ENCODE measurements at regions not wholly inside any gene's neighbourhood (a gene's known extent, or its start where the extent isn't known, plus 50 kb on each side); places are given as distances from the start of the nearest gene placed in this dataset.

GRCh38 chr17:14553847-14554246 lies 253.0 kb downstream of the HS3ST3B1 start:
- Histone ChIP-seq H3K9me3 (ENCODE audit: low read length) (no peaks in the 10 kb centered on the region), H3K27ac (ENCODE audit: low read length) (no peak overlapping the region), H3K27me3 (ENCODE audit: insufficient read depth, low read depth, low read length) (no peaks in the 10 kb centered on the region), H2AFZ (ENCODE audit: low read depth, low read length) (no peak overlapping the region), H4K20me1 (ENCODE audit: insufficient read depth) (no peaks in the 10 kb centered on the region), H3F3A (ENCODE audit: insufficient read depth, low read length, poor library complexity, severe bottlenecking) (no peaks in the 10 kb centered on the region), H3K36me3 (ENCODE audit: insufficient read depth, low read length) (no peaks in the 10 kb centered on the region), H3K4me3 (ENCODE audit: low read length) (no peak overlapping the region), H3K9me2 (ENCODE audit: insufficient read depth, low read length) (no peaks in the 10 kb centered on the region), H3K79me2 (replicated peaks; ENCODE audit: insufficient read depth, low read length) (no peaks in the 10 kb centered on the region), H3K9ac (ENCODE audit: low read length) (no peak overlapping the region), H3K4me2 (ENCODE audit: low read length) (no peak overlapping the region)
- TF ChIP-seq RAD21 (conservative IDR thresholded peaks at IDR 0.05) = no peak
- no peak for TF ChIP-seq SMC3 (conservative IDR thresholded peaks at IDR 0.05; ENCODE audit: poor library complexity)
- TF ChIP-seq EZH2 (IDR thresholded peaks at IDR 0.05; ENCODE audit: borderline replicate concordance, insufficient read depth, low read length, poor library complexity, severe bottlenecking) = no peak
- TF ChIP-seq TAF1 (IDR thresholded peaks at IDR 0.05; ENCODE audit: low read depth) = no peak
- TF ChIP-seq POLR2AphosphoS5 (IDR thresholded peaks at IDR 0.05) = no peak
- no peak for TF ChIP-seq CTCF (IDR thresholded peaks at IDR 0.05; ENCODE audit: poor library complexity, severe bottlenecking)
- no peak for TF ChIP-seq MXI1 (conservative IDR thresholded peaks at IDR 0.05; ENCODE audit: poor library complexity, severe bottlenecking)
- no peak for TF ChIP-seq EP300 (conservative IDR thresholded peaks at IDR 0.05; ENCODE audit: poor library complexity, severe bottlenecking)
- no peak for TF ChIP-seq REST (IDR thresholded peaks at IDR 0.05; ENCODE audit: borderline replicate concordance)

- no peak overlapping the region for H3K4me3 ChIP-seq (ENCODE audit: low read length)
- no peak overlapping the region for H2AFZ ChIP-seq (ENCODE audit: low read depth, low read length)
- no peak overlapping the region for H3K27ac ChIP-seq (ENCODE audit: low read length)
- TF ChIP-seq REST (IDR thresholded peaks at IDR 0.05; ENCODE audit: borderline replicate concordance) (no peak), MXI1 (conservative IDR thresholded peaks at IDR 0.05; ENCODE audit: poor library complexity, severe bottlenecking) (no peak), POLR2AphosphoS5 (IDR thresholded peaks at IDR 0.05) (no peak), TAF1 (IDR thresholded peaks at IDR 0.05; ENCODE audit: low read depth) (no peak), EP300 (conservative IDR thresholded peaks at IDR 0.05; ENCODE audit: poor library complexity, severe bottlenecking) (no peak), SMC3 (conservative IDR thresholded peaks at IDR 0.05; ENCODE audit: poor library complexity) (no peak), RAD21 (conservative IDR thresholded peaks at IDR 0.05) (no peak), CTCF (IDR thresholded peaks at IDR 0.05; ENCODE audit: poor library complexity, severe bottlenecking) (no peak), EZH2 (IDR thresholded peaks at IDR 0.05; ENCODE audit: borderline replicate concordance, insufficient read depth, low read length, poor library complexity, severe bottlenecking) (no peak)
- H3K36me3 ChIP-seq (ENCODE audit: insufficient read depth, low read length) = no peaks in the 10 kb centered on the region
- H3K27me3 ChIP-seq (ENCODE audit: insufficient read depth, low read depth, low read length) = no peaks in the 10 kb centered on the region
- H4K20me1 ChIP-seq (ENCODE audit: insufficient read depth) = no peaks in the 10 kb centered on the region
- H3K4me2 ChIP-seq (ENCODE audit: low read length) = no peak overlapping the region
- H3K9ac ChIP-seq (ENCODE audit: low read length) = no peak overlapping the region
- no peaks in the 10 kb centered on the region for H3K79me2 ChIP-seq (replicated peaks; ENCODE audit: insufficient read depth, low read length)
- H3F3A ChIP-seq (ENCODE audit: insufficient read depth, low read length, poor library complexity, severe bottlenecking) = no peaks in the 10 kb centered on the region
- no peaks in the 10 kb centered on the region for H3K9me2 ChIP-seq (ENCODE audit: insufficient read depth, low read length)
- H3K9me3 ChIP-seq (ENCODE audit: low read length) = no peaks in the 10 kb centered on the region
These were observed 251.4 kb downstream of the HS3ST3B1 start for GRCh38 chr17:14552306-14552705.

Data from neural cell (in vitro differentiated cells).